ENCODE measurements at regions not wholly inside any gene's neighbourhood (a gene's known extent, or its start where the extent isn't known, plus 50 kb on each side); places are given as distances from the start of the nearest gene placed in this dataset.

GRCh38 chr18:1891641-1892040 is 679.7 kb downstream of the METTL4 start:
- DNase-seq = no peak

GRCh38 chr18:1892191-1892590 is 679.1 kb downstream of the METTL4 start:
- DNase-seq = no peak

GRCh38 chr18:1895456-1896185 is 675.7 kb downstream of the METTL4 start:
- no peak for DNase-seq

GRCh38 chr18:1906421-1906820 is 664.9 kb downstream of the METTL4 start:
- DNase-seq = no peak

GRCh38 chr18:1907470-1908206 is 663.7 kb downstream of the METTL4 start:
- DNase-seq = no peak

- DNase-seq = no peak
Measured at GRCh38 chr18:1914489-1914888, 656.8 kb downstream of the METTL4 start.

- DNase-seq = no peak
Measured at GRCh38 chr18:1916869-1917523, 654.3 kb downstream of the METTL4 start.

- DNase-seq = no peak
Measured at GRCh38 chr18:1917569-1917968, 653.7 kb downstream of the METTL4 start.

GRCh38 chr18:1922066-1922465 is 649.2 kb downstream of the METTL4 start:
- DNase-seq = no peak

GRCh38 chr18:1928711-1929110 is 642.6 kb downstream of the METTL4 start:
- no peak for DNase-seq

GRCh38 chr18:1929720-1930119 is 641.6 kb downstream of the METTL4 start:
- DNase-seq = no peak

GRCh38 chr18:1930291-1931270 is 640.7 kb downstream of the METTL4 start:
- DNase-seq = no peak

- no peak for DNase-seq
Measured at GRCh38 chr18:1952486-1952885, 618.8 kb downstream of the METTL4 start.

GRCh38 chr18:1954583-1955312 is 616.6 kb downstream of the METTL4 start:
- no peak for DNase-seq

GRCh38 chr18:1958798-1959197 is 612.5 kb downstream of the METTL4 start:
- DNase-seq = no peak

- DNase-seq = no peak
Measured at GRCh38 chr18:1965016-1965415, 606.3 kb downstream of the METTL4 start.

GRCh38 chr18:1965541-1965940 is 605.8 kb downstream of the METTL4 start:
- DNase-seq = no peak

- no peak for DNase-seq
Measured at GRCh38 chr18:1968801-1969498, 602.4 kb downstream of the METTL4 start.

- no peak for DNase-seq
Measured at GRCh38 chr18:1976484-1976883, 594.8 kb downstream of the METTL4 start.

GRCh38 chr18:1982056-1982455 is 589.2 kb downstream of the METTL4 start:
- DNase-seq = no peak

Measured in femur (tissue), 1 donor.